ENCODE measurements at regions not wholly inside any gene's neighbourhood (a gene's known extent, or its start where the extent isn't known, plus 50 kb on each side); places are given as distances from the start of the nearest gene placed in this dataset.

- no peaks in the 10 kb centered on the region for H3K9me3 ChIP-seq
- DNase-seq, result no peak
- no peaks in the 10 kb centered on the region for H3K27me3 ChIP-seq (ENCODE audit: insufficient read depth in 3 of 3, low read length in 2 of 3)
- no peak overlapping the region for H3K27ac ChIP-seq
- no peaks in the 10 kb centered on the region for H3K4me1 ChIP-seq
- 63 to 68% (median 67%) methylated on average over 9 of the region's 9 CpGs for WGBS, 3 donors
- no peaks in the 10 kb centered on the region for H3K36me3 ChIP-seq (ENCODE audit: insufficient read depth in 1 of 2, low read depth in 1 of 2)
- no peak for ATAC-seq
- intact Hi-C loops (cut with DNase I), result no loop called here
- no peak overlapping the region for H3K4me3 ChIP-seq
- TF ChIP-seq CTCF (IDR thresholded peaks at IDR 0.05), result no peak
Measured at GRCh38 chr5:92378966-92379611, 996.0 kb upstream of the ARRDC3 start.

GRCh38 chr5:92374859-92375258 is 991.7 kb upstream of the ARRDC3 start:
- WGBS, 3 donors, result 91 to 97% (median 95%) methylated on average over 19 to 20 of the region's 20 CpGs
- Histone ChIP-seq H3K4me3 (no peak overlapping the region), H3K9me3 (no peaks in the 10 kb centered on the region), H3K4me1 (no peaks in the 10 kb centered on the region), H3K27me3 (ENCODE audit: insufficient read depth in 3 of 3, low read length in 2 of 3) (no peaks in the 10 kb centered on the region), H3K36me3 (ENCODE audit: insufficient read depth in 1 of 2, low read depth in 1 of 2) (no peaks in the 10 kb centered on the region), H3K27ac (no peak overlapping the region)
- no peak for ATAC-seq
- intact Hi-C loops (cut with DNase I), result no loop called here
- peak in 1 of 2 donors; percentile 44 for DNase-seq
- TF ChIP-seq CTCF (IDR thresholded peaks at IDR 0.05), result no peak

GRCh38 chr5:92372766-92373165 is 989.6 kb upstream of the ARRDC3 start:
- no peak for DNase-seq
- ATAC-seq, result no peak
- Histone ChIP-seq H3K4me3 (no peak overlapping the region), H3K36me3 (ENCODE audit: insufficient read depth in 1 of 2, low read depth in 1 of 2) (no peaks in the 10 kb centered on the region), H3K27ac (no peak overlapping the region), H3K9me3 (no peaks in the 10 kb centered on the region), H3K27me3 (ENCODE audit: insufficient read depth in 3 of 3, low read length in 2 of 3) (no peaks in the 10 kb centered on the region), H3K4me1 (no peaks in the 10 kb centered on the region)
- intact Hi-C loops (cut with DNase I), result no loop called here
- no peak for TF ChIP-seq CTCF (IDR thresholded peaks at IDR 0.05)
- WGBS, 3 donors, result 90 to 93% (median 92%) methylated on average over 1 of the region's 1 CpG

GRCh38 chr5:92371889-92372235 is 988.7 kb upstream of the ARRDC3 start:
- no peak for DNase-seq
- Histone ChIP-seq H3K27ac (no peak overlapping the region), H3K36me3 (ENCODE audit: insufficient read depth in 1 of 2, low read depth in 1 of 2) (no peaks in the 10 kb centered on the region), H3K27me3 (ENCODE audit: insufficient read depth in 3 of 3, low read length in 2 of 3) (no peaks in the 10 kb centered on the region), H3K4me1 (no peaks in the 10 kb centered on the region), H3K9me3 (no peaks in the 10 kb centered on the region), H3K4me3 (no peak overlapping the region)
- WGBS, 3 donors, result 82 to 84% (median 82%) methylated on average over 2 of the region's 2 CpGs
- no peak for ATAC-seq
- TF ChIP-seq CTCF (IDR thresholded peaks at IDR 0.05), result no peak
- intact Hi-C loops (cut with DNase I), result no loop called here
